Muscle layer of duodenum (tissue), 2 donors: ENCODE measurements at regions not wholly inside any gene's neighbourhood (a gene's known extent, or its start where the extent isn't known, plus 50 kb on each side); places are given as distances from the start of the nearest gene placed in this dataset.

Experiments used
- H3K27ac ChIP-seq: one replicate; pipeline ENCODE4 v1.7.0; 2013; ENCODE audit warnings: mild to moderate bottlenecking, low read length
- H3K27me3 ChIP-seq: one replicate; pipeline ENCODE4 v1.7.0; 2013; ENCODE audit warnings: low read depth, mild to moderate bottlenecking, control low read depth, low read length
- H3K36me3 ChIP-seq, 2 donors: one replicate each; pipeline ENCODE4 v1.7.0; 2013; ENCODE audit warnings: low read length in 2 of 2, control low read depth in 1 of 2, mild to moderate bottlenecking in 1 of 2; ENCODE audit not compliant: insufficient read depth in 2 of 2, control insufficient read depth in 1 of 2
- H3K4me1 ChIP-seq, 2 donors: one replicate each; pipeline ENCODE4 v1.7.0; 2013; ENCODE audit warnings: low read length in 2 of 2, mild to moderate bottlenecking in 2 of 2, control low read depth in 1 of 2, moderate library complexity in 1 of 2; ENCODE audit not compliant: insufficient read depth in 2 of 2, control insufficient read depth in 1 of 2
- H3K4me3 ChIP-seq, 2 donors: one replicate each; pipeline ENCODE4 v1.7.0; 2013; ENCODE audit warnings: low read length in 2 of 2, low read depth in 1 of 2, mild to moderate bottlenecking in 1 of 2
- H3K9me3 ChIP-seq, 2 donors: one replicate each; pipeline ENCODE4 v1.7.0; 2013; ENCODE audit warnings: low read length in 2 of 2, control low read depth in 1 of 2, mild to moderate bottlenecking in 1 of 2; ENCODE audit not compliant: control insufficient read depth in 1 of 2
- donor health status: healthy.

- no peak overlapping the region for H3K27ac ChIP-seq
- H3K9me3 ChIP-seq = no peaks in the 10 kb centered on the region
- H3K36me3 ChIP-seq = no peaks in the 10 kb centered on the region
- H3K4me3 ChIP-seq = no peak overlapping the region
- H3K4me1 ChIP-seq = no peaks in the 10 kb centered on the region
- H3K27me3 ChIP-seq = no peaks in the 10 kb centered on the region
Measured at GRCh38 chr6:44615621-44616020, 228.1 kb downstream of the CDC5L start.

GRCh38 chr6:44617416-44617815 is 229.9 kb downstream of the CDC5L start:
- no peaks in the 10 kb centered on the region for H3K9me3 ChIP-seq
- H3K27me3 ChIP-seq = no peaks in the 10 kb centered on the region
- H3K4me1 ChIP-seq = no peaks in the 10 kb centered on the region
- no peaks in the 10 kb centered on the region for H3K36me3 ChIP-seq
- no peak overlapping the region for H3K4me3 ChIP-seq
- H3K27ac ChIP-seq = no peak overlapping the region

GRCh38 chr6:44618371-44618770 is 230.9 kb downstream of the CDC5L start:
- Histone ChIP-seq H3K4me1 (no peaks in the 10 kb centered on the region), H3K4me3 (no peak overlapping the region), H3K9me3 (no peaks in the 10 kb centered on the region), H3K27ac (no peak overlapping the region), H3K36me3 (no peaks in the 10 kb centered on the region), H3K27me3 (no peaks in the 10 kb centered on the region)

GRCh38 chr6:44620922-44621321 is 233.4 kb downstream of the CDC5L start:
- Histone ChIP-seq H3K9me3 (no peaks in the 10 kb centered on the region), H3K4me1 (no peaks in the 10 kb centered on the region), H3K27me3 (no peaks in the 10 kb centered on the region), H3K36me3 (no peaks in the 10 kb centered on the region), H3K4me3 (no peak overlapping the region), H3K27ac (no peak overlapping the region)

- Histone ChIP-seq H3K27me3 (no peaks in the 10 kb centered on the region), H3K4me1 (no peaks in the 10 kb centered on the region), H3K27ac (no peak overlapping the region), H3K36me3 (no peaks in the 10 kb centered on the region), H3K4me3 (no peak overlapping the region), H3K9me3 (no peaks in the 10 kb centered on the region)
Measured at GRCh38 chr6:44621846-44622245, 234.3 kb downstream of the CDC5L start.

- H3K9me3 ChIP-seq = no peaks in the 10 kb centered on the region
- no peaks in the 10 kb centered on the region for H3K27me3 ChIP-seq
- no peaks in the 10 kb centered on the region for H3K4me1 ChIP-seq
- no peaks in the 10 kb centered on the region for H3K36me3 ChIP-seq
- no peak overlapping the region for H3K27ac ChIP-seq
- H3K4me3 ChIP-seq = no peak overlapping the region
Measured at GRCh38 chr6:44622555-44622954, 235.0 kb downstream of the CDC5L start.

GRCh38 chr6:44622956-44623355 is 235.4 kb downstream of the CDC5L start:
- H3K27ac ChIP-seq = no peak overlapping the region
- H3K9me3 ChIP-seq = no peaks in the 10 kb centered on the region
- no peaks in the 10 kb centered on the region for H3K27me3 ChIP-seq

GRCh38 chr6:44624226-44624625 is 236.7 kb downstream of the CDC5L start:
- Histone ChIP-seq H3K4me1 (no peaks in the 10 kb centered on the region), H3K9me3 (no peaks in the 10 kb centered on the region), H3K27me3 (no peaks in the 10 kb centered on the region), H3K4me3 (no peak overlapping the region), H3K36me3 (no peaks in the 10 kb centered on the region), H3K27ac (no peak overlapping the region)

More at GRCh38 chr6:44622956-44623355, 235.4 kb downstream of the CDC5L start:
- no peak overlapping the region for H3K4me3 ChIP-seq
- no peaks in the 10 kb centered on the region for H3K36me3 ChIP-seq
- H3K4me1 ChIP-seq = no peaks in the 10 kb centered on the region

- H3K4me1 ChIP-seq = no peaks in the 10 kb centered on the region
- no peaks in the 10 kb centered on the region for H3K36me3 ChIP-seq
- no peaks in the 10 kb centered on the region for H3K27me3 ChIP-seq
- H3K4me3 ChIP-seq = no peak overlapping the region
- no peaks in the 10 kb centered on the region for H3K9me3 ChIP-seq
- no peak overlapping the region for H3K27ac ChIP-seq
Measured at GRCh38 chr6:44624936-44625573, 237.5 kb downstream of the CDC5L start.

GRCh38 chr6:44625996-44626395 is 238.5 kb downstream of the CDC5L start:
- no peak overlapping the region for H3K27ac ChIP-seq

GRCh38 chr6:44626616-44627015 is 239.1 kb downstream of the CDC5L start:
- no peak overlapping the region for H3K4me3 ChIP-seq
- no peaks in the 10 kb centered on the region for H3K36me3 ChIP-seq
- no peak overlapping the region for H3K27ac ChIP-seq
- H3K27me3 ChIP-seq = no peaks in the 10 kb centered on the region
- no peaks in the 10 kb centered on the region for H3K9me3 ChIP-seq
- H3K4me1 ChIP-seq = no peaks in the 10 kb centered on the region

More at GRCh38 chr6:44625996-44626395, 238.5 kb downstream of the CDC5L start:
- H3K27me3 ChIP-seq = no peaks in the 10 kb centered on the region
- no peak overlapping the region for H3K4me3 ChIP-seq
- no peaks in the 10 kb centered on the region for H3K36me3 ChIP-seq
- H3K9me3 ChIP-seq = no peaks in the 10 kb centered on the region
- H3K4me1 ChIP-seq = no peaks in the 10 kb centered on the region
